GM23338 (cell line): ENCODE measurements at regions not wholly inside any gene's neighbourhood (a gene's known extent, or its start where the extent isn't known, plus 50 kb on each side); places are given as distances from the start of the nearest gene placed in this dataset.

Experiments used
- ATAC-seq: fragments of 200-7000 bp; cut with Tn5 transposase; 3 replicates; pipeline ENCODE4 v1.9.1; 2020
- DNase-seq: peaks from one replicate; pipeline ENCODE4 v3.0.0-alpha.2; 2015; ENCODE audit warnings: low spot score
- H2AFZ ChIP-seq: fragments of 200-600 bp; sonication (generic); 2 replicates; pipeline ENCODE4 v1.8.0; 2016; ENCODE audit warnings: antibody characterized with exemption, mild to moderate bottlenecking, moderate library complexity
- H3F3A ChIP-seq: fragments of 200-600 bp; sonication (generic); replicated peaks from 2 replicates; pipeline ENCODE4 v1.8.0; 2017; ENCODE audit warnings: antibody characterized with exemption, mixed run types, low read depth
- H3K27ac ChIP-seq: fragments of 200-600 bp; sonication (generic); 2 replicates; pipeline ENCODE4 v1.6.1; 2016; ENCODE audit warnings: low read depth
- H3K27me3 ChIP-seq: fragments of 200-600 bp; sonication (generic); 2 replicates; pipeline ENCODE4 v1.8.0; 2016; ENCODE audit warnings: mild to moderate bottlenecking, mixed run types, moderate library complexity; ENCODE audit not compliant: insufficient read depth
- H3K36me3 ChIP-seq: fragments of 200-600 bp; sonication (generic); 2 replicates; pipeline ENCODE4 v1.8.0; 2016; ENCODE audit warnings: mild to moderate bottlenecking; ENCODE audit not compliant: insufficient read depth
- H3K4me1 ChIP-seq: fragments of 200-600 bp; sonication (generic); 2 replicates; pipeline ENCODE4 v1.8.0; 2016; ENCODE audit warnings: mild to moderate bottlenecking, moderate library complexity; ENCODE audit not compliant: insufficient read depth
- H3K4me2 ChIP-seq: fragments of 200-600 bp; sonication (generic); 2 replicates; pipeline ENCODE4 v1.7.1; 2017; ENCODE audit warnings: mixed run types
- H3K4me3 ChIP-seq: fragments of 200-600 bp; sonication (generic); 2 replicates; pipeline ENCODE4 v1.6.1; 2016; ENCODE audit warnings: mixed run types
- H3K79me2 ChIP-seq: fragments of 200-600 bp; sonication (generic); replicated peaks from 2 replicates; pipeline ENCODE4 v1.8.0; 2017; ENCODE audit warnings: mild to moderate bottlenecking; ENCODE audit not compliant: insufficient read depth
- H3K9me2 ChIP-seq: fragments of 200-600 bp; sonication (generic); 2 replicates; pipeline ENCODE4 v1.8.0; 2017; ENCODE audit not compliant: insufficient read depth
- H4K20me1 ChIP-seq: fragments of 200-600 bp; sonication (generic); replicated peaks from 2 replicates; pipeline ENCODE4 v1.8.0; 2017; ENCODE audit warnings: mild to moderate bottlenecking; ENCODE audit not compliant: insufficient read depth
- H3K27ac Mint-ChIP-seq: 2 replicates; pipeline ENCODE4 v1.8.0; 2020; ENCODE audit warnings: inconsistent platforms, mild to moderate bottlenecking, moderate library complexity, mixed read lengths
- H3K27me3 Mint-ChIP-seq: 3 replicates; pipeline ENCODE4 v1.8.0; 2022; ENCODE audit warnings: low read depth, mild to moderate bottlenecking, moderate library complexity, mixed read lengths, inconsistent platforms; ENCODE audit not compliant: insufficient read depth, poor library complexity
- H3K36me3 Mint-ChIP-seq: 3 replicates; pipeline ENCODE4 v1.8.0; 2021; ENCODE audit warnings: low read depth, mild to moderate bottlenecking, inconsistent platforms, moderate library complexity, mixed read lengths
- H3K4me1 Mint-ChIP-seq: 3 replicates; pipeline ENCODE4 v1.8.0; 2020; ENCODE audit warnings: mild to moderate bottlenecking, inconsistent platforms, mixed read lengths
- H3K4me3 Mint-ChIP-seq: 3 replicates; pipeline ENCODE4 v1.8.0; 2021; ENCODE audit warnings: moderate library complexity, mild to moderate bottlenecking, inconsistent platforms, mixed read lengths
- H3K9me3 Mint-ChIP-seq: 3 replicates; pipeline ENCODE4 v1.8.0; 2020; ENCODE audit warnings: moderate library complexity, mild to moderate bottlenecking, inconsistent platforms, mixed read lengths
- CREB1 ChIP-seq: fragments of 250-450 bp; sonication (Bioruptor Pico); IDR thresholded peaks from 2 replicates; pipeline ENCODE4 v1.5.0; 2020; ENCODE audit warnings: low read depth, mild to moderate bottlenecking, moderate library complexity
- EZH2 ChIP-seq: fragments of 200-600 bp; sonication (generic); IDR thresholded peaks from one replicate; pipeline ENCODE4 v1.8.0; 2017; ENCODE audit warnings: antibody characterized with exemption, mild to moderate bottlenecking, low read depth; ENCODE audit not compliant: unreplicated experiment
- POLR2AphosphoS5 ChIP-seq: IDR thresholded peaks from 2 replicates; pipeline ENCODE4 v1.6.1; 2016; ENCODE audit warnings: antibody characterized with exemption, low read depth
- ZNF114 ChIP-seq: fragments of 250-450 bp; sonication (Bioruptor Pico); IDR thresholded peaks from 2 replicates; pipeline ENCODE4 v1.5.0; 2020; ENCODE audit warnings: mild to moderate bottlenecking, moderate library complexity
- ZNF331 ChIP-seq: fragments of 250-450 bp; sonication (Bioruptor Pico); IDR thresholded peaks from 2 replicates; pipeline ENCODE4 v1.5.0; 2020; ENCODE audit warnings: low read depth, mild to moderate bottlenecking, moderate library complexity
- TF ChIP-seq, protein P1 (sequence below), 2 experiments: fragments of 200-600 bp in 1 of 2; sonication (generic) in 1 of 2; conservative IDR thresholded peaks; 2 replicates each; pipeline versions ENCODE4 v1.5.1 to v1.6.1; 2016 to 2017; ENCODE audit warnings: antibody characterized with exemption in 2 of 2, low read depth in 2 of 2, mild to moderate bottlenecking in 2 of 2, moderate library complexity in 1 of 2
- TF ChIP-seq, protein P2 (sequence below): IDR thresholded peaks from one replicate; pipeline ENCODE4 v1.6.1; 2018; ENCODE audit warnings: antibody characterized with exemption; ENCODE audit not compliant: unreplicated experiment

DNA sequence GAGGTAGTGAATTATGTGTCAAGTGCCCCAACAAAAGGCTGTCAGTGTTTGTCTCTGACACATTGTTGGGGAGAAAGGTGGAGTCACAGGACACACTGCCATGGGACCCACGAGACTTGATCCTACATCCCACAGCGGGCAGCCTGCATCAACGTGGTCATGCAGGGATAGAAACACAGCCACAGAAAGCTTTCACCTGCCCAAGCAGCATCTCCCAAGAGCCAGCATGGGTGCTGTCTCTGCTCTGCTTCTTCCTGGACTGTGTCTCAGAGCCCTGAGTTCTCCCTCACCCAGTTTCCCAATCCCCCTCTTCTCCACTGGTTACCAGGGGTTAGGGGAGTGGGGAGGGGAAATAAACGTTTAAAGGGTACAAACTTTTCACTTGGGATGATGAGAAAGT is 97.2 kb downstream of the VPREB1 start:
- H3K4me1 Mint-ChIP-seq, result peaks cover 8% of the 10 kb centered on the region
- H3K4me3 ChIP-seq, result no peak overlapping the region

DNA sequence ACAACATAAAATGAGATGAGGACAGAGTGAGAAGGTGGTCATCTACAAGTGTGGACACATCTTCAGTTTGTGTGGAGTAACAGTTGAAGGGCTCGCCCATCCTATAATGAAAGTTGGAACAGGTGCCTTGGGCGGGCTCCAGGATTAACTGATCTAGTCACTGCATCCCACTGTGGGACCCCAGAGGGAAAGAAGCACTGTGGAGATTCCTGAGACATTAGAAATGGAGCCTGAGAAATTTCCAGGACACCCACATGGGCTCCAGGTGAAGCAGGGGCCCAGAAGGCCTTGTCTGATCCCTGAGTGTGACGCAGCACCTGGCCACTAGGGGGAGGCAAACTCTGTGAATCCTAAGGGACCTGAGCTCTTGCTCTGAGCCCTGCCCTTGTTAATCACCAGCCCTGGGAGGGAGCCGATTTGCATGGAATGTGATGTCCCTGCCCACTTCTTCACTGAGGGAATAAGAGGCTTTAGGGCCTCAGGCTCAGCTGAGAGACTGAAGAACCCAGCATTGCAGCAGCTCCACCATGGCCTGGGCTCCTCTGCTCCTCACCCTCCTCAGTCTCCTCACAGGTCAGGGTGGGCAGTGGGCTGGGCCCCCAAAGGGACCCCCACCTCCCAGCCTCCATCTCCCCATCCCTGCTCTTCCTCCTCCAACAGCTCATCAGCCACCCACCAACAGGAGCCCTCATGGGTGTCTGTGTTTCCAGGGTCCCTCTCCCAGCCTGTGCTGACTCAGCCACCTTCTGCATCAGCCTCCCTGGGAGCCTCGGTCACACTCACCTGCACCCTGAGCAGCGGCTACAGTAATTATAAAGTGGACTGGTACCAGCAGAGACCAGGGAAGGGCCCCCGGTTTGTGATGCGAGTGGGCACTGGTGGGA is 98.4 kb downstream of the VPREB1 start:
- Histone ChIP-seq H3K27ac (no peak overlapping the region), H2AFZ (no peak overlapping the region), H3F3A (no peaks in the 10 kb centered on the region), H3K36me3 (no peaks in the 10 kb centered on the region), H3K9me2 (no peaks in the 10 kb centered on the region), H3K4me3 (no peak overlapping the region), H3K79me2 (no peaks in the 10 kb centered on the region), H3K4me2 (no peak overlapping the region), H3K27me3 (peaks cover 98% of the 10 kb centered on the region), H3K4me1 (no peaks in the 10 kb centered on the region), H4K20me1 (no peaks in the 10 kb centered on the region)
- Mint-ChIP-seq H3K4me1 (peaks cover 8% of the 10 kb centered on the region), H3K27ac (no peak overlapping the region), H3K4me3 (no peak overlapping the region), H3K9me3 (no peaks in the 10 kb centered on the region), H3K27me3 (peaks cover 98% of the 10 kb centered on the region), H3K36me3 (no peaks in the 10 kb centered on the region)
- peak; percentile 98 for DNase-seq
- peak; percentile 99 for ATAC-seq
- TF ChIP-seq CREB1 (CRISPR knock-in tag), result peak; percentile 51; the same call in 1 of the 2 replicates
- TF ChIP-seq ZNF331 (CRISPR knock-in tag), result no peak
- TF ChIP-seq, protein P1, sequence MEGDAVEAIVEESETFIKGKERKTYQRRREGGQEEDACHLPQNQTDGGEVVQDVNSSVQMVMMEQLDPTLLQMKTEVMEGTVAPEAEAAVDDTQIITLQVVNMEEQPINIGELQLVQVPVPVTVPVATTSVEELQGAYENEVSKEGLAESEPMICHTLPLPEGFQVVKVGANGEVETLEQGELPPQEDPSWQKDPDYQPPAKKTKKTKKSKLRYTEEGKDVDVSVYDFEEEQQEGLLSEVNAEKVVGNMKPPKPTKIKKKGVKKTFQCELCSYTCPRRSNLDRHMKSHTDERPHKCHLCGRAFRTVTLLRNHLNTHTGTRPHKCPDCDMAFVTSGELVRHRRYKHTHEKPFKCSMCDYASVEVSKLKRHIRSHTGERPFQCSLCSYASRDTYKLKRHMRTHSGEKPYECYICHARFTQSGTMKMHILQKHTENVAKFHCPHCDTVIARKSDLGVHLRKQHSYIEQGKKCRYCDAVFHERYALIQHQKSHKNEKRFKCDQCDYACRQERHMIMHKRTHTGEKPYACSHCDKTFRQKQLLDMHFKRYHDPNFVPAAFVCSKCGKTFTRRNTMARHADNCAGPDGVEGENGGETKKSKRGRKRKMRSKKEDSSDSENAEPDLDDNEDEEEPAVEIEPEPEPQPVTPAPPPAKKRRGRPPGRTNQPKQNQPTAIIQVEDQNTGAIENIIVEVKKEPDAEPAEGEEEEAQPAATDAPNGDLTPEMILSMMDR (conservative IDR thresholded peaks at IDR 0.05; ENCODE audit: low read depth in 2 of 2), result peak; percentile 77 to 91
- TF ChIP-seq ZNF114, result no peak
- TF ChIP-seq EZH2, result peak; percentile 29

More for the DNA sequence above, 97.2 kb downstream of the VPREB1 start:
- Histone ChIP-seq H2AFZ (no peak overlapping the region), H3K4me1 (no peaks in the 10 kb centered on the region), H4K20me1 (peaks cover 3% of the 10 kb centered on the region), H3K9me2 (no peaks in the 10 kb centered on the region), H3K27me3 (peaks cover 98% of the 10 kb centered on the region), H3K79me2 (no peaks in the 10 kb centered on the region), H3K36me3 (no peaks in the 10 kb centered on the region), H3K27ac (no peak overlapping the region), H3K4me2 (no peak overlapping the region), H3F3A (no peaks in the 10 kb centered on the region)
- ATAC-seq, result no peak
- H3K4me3 Mint-ChIP-seq, result no peak overlapping the region
- no peak for DNase-seq
- H3K36me3 Mint-ChIP-seq, result no peaks in the 10 kb centered on the region
- no peak overlapping the region for H3K27ac Mint-ChIP-seq
- H3K27me3 Mint-ChIP-seq, result peaks cover 98% of the 10 kb centered on the region
- H3K9me3 Mint-ChIP-seq, result no peaks in the 10 kb centered on the region
- TF ChIP-seq ZNF114 (no peak), POLR2AphosphoS5 (no peak), CREB1 (CRISPR knock-in tag) (no peak)
- TF ChIP-seq, protein P2, sequence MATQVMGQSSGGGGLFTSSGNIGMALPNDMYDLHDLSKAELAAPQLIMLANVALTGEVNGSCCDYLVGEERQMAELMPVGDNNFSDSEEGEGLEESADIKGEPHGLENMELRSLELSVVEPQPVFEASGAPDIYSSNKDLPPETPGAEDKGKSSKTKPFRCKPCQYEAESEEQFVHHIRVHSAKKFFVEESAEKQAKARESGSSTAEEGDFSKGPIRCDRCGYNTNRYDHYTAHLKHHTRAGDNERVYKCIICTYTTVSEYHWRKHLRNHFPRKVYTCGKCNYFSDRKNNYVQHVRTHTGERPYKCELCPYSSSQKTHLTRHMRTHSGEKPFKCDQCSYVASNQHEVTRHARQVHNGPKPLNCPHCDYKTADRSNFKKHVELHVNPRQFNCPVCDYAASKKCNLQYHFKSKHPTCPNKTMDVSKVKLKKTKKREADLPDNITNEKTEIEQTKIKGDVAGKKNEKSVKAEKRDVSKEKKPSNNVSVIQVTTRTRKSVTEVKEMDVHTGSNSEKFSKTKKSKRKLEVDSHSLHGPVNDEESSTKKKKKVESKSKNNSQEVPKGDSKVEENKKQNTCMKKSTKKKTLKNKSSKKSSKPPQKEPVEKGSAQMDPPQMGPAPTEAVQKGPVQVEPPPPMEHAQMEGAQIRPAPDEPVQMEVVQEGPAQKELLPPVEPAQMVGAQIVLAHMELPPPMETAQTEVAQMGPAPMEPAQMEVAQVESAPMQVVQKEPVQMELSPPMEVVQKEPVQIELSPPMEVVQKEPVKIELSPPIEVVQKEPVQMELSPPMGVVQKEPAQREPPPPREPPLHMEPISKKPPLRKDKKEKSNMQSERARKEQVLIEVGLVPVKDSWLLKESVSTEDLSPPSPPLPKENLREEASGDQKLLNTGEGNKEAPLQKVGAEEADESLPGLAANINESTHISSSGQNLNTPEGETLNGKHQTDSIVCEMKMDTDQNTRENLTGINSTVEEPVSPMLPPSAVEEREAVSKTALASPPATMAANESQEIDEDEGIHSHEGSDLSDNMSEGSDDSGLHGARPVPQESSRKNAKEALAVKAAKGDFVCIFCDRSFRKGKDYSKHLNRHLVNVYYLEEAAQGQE, result no peak
